HG02610 (cell line): ENCODE measurements at regions not wholly inside any gene's neighbourhood (a gene's known extent, or its start where the extent isn't known, plus 50 kb on each side); places are given as distances from the start of the nearest gene placed in this dataset.

Source experiments
- ATAC-seq: cut with Tn5 transposase; IDR thresholded peaks from one replicate; pipeline ENCODE4 v1.9.1; 2021; ENCODE audit warnings: mild to moderate bottlenecking, moderate library complexity; ENCODE audit not compliant: unreplicated experiment

DNA sequence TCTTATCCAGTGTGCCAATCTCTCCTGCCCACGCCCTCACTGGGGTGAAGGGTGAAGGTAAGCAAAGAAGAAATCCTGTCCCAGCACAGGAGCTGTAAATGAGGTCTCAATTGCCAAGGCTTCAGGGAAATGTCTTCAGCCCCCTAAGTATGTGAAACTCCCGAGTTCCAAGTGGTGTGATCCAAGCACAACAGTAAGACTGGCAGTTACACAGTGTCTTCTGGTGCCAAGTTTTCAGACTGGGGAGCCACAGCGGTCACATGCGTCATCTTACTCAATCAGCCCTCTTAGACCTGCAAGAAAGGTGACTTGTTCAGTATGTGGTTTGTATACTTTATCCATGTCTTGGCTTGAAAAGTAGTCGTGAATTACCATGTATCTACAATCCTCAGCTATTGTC is 55.0 kb upstream of the SPRED2 start:
- ATAC-seq, result no peak

DNA sequence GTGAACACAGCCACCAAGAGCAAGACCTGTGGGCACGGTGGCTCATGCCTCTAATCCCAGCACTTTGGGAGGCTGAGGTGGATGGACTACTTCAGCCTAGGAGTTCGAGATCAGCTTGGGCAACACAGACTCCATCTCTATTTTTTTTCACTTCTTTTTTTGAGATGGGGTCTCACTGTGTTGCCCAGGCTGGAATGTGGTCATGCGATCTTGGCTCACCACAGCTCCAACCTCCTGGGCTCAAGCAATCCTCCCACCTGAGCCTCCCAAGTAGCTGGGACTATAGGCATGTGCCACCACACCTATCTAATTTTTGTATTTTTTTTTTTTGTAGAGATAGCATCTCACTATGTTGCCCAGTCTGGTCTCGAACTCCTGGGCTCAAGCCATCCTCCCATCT is 54.4 kb upstream of the SPRED2 start:
- ATAC-seq, result no peak

DNA sequence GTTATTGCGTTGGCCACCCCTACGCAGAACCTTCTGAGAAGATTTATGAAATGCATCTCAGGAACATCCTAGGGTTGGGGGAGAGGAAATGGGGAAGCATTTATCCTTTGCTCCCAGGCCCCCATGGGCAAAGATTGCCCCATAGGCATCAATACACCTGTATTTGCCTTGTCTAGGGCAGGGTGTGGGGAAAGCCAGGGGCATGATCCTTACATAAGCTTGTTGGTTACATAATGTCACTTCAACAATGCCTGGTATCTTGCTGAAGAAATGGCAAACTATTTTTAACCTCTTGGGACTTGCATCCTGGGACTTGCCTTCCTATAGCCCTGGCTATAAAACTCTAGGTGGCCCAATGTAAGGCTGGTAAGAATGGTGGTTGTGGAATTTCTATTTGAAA is 53.9 kb upstream of the SPRED2 start:
- no peak for ATAC-seq

DNA sequence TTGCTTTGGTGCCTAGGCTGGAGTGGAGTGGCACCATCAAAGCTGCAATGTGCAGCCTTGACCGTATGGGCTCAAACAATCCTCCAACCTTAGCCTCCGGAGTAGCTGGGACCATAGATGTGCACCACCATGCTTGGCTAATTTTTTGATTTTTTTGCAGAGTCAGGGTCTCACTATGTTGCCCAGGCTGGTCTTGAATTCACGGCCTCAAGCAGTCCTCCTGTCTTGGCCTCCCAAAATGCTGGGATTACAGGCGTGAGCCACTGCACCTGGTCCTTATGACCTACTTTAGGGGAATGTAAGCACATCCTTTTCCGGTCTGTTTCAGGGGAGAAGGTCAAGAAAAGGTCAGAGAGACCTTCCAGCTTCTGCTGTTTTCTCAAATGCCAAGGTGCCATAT is 53.4 kb upstream of the SPRED2 start:
- no peak for ATAC-seq

DNA sequence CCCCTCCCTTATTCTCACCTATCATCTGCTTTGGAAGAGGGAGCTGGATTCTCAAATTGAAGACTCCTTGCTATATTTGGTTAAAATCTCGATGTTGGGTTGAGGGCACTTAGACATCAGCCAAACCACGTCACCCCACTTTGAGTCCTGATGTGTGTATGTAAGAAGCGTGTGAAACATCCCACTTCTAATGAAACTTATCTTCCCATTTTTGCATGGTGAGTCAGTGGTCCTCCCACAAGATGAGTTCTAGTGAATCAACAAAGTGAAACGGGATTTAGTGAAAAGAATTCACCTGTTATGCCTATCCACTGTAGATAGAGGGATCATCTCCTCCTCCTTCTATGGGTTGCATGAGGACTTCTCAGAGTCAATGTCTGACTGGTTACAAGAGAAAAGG is 51.4 kb upstream of the SPRED2 start:
- no peak for ATAC-seq

DNA sequence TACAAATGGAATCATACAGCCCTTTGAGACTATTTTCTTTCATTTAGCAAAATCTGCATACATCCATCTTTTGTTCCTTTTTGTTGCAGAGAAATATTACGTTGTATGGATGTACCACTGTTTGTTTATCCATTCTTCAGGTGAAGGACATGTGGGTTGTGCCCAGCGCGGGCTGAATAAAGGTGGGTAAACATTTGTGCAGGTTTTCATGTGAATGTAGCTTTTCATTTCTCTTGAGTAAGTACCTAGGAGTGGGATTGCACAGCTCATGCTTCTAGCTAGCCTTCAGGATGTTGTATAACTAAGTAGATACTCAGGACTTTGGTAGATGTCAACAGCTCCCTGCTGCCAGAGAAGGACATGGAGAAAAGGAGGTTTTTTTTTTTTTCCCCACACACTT is 50.6 kb upstream of the SPRED2 start:
- ATAC-seq, result no peak
